OCI-LY7 (cell line): ENCODE measurements at regions not wholly inside any gene's neighbourhood (a gene's known extent, or its start where the extent isn't known, plus 50 kb on each side); places are given as distances from the start of the nearest gene placed in this dataset.

Source experiments
- BruUV-seq: library from RNA; stranded (reverse); fragments of 400-500 nt; replicated peaks from 2 replicates; lab custom pipeline; 2021; lab: Mats Ljungman, UMichigan
- CTCF ChIA-PET: fragments of 300-600 bp; sonication (Branson Sonifier 250); formaldehyde crosslinking; loops from one replicate; lab custom pipeline; 2022; ENCODE audit warnings: antibody characterized with exemption; ENCODE audit not compliant: unreplicated experiment; lab: Charles Lee
- POLR2A ChIA-PET: fragments of 300-600 bp; sonication (Branson Sonifier 250); formaldehyde crosslinking; loops from one replicate; lab custom pipeline; 2022; ENCODE audit warnings: antibody characterized with exemption; lab: Charles Lee
- DNase-seq: peaks from one replicate; pipeline ENCODE4 v3.0.0-alpha.2; 2015; ENCODE audit warnings: low spot score
- H2AFZ ChIP-seq: fragments of 200-600 bp; sonication (generic), shearing (Covaris generic); 2 replicates; pipeline ENCODE4 v1.6.1; 2014; ENCODE audit warnings: mild to moderate bottlenecking, antibody characterized with exemption, low read length, moderate library complexity
- H3K27ac ChIP-seq: fragments of 200-600 bp; sonication (generic); 2 replicates; pipeline ENCODE4 v1.5.1; 2014; ENCODE audit warnings: mixed run types, low read depth, mild to moderate bottlenecking, moderate library complexity, low read length, inconsistent platforms; ENCODE audit not compliant: poor library complexity, severe bottlenecking
- H3K36me3 ChIP-seq: fragments of 200-600 bp; sonication (generic); 2 replicates; pipeline ENCODE4 v1.6.1; 2014; ENCODE audit warnings: mild to moderate bottlenecking, antibody characterized with exemption, low read length, moderate library complexity, mixed read lengths; ENCODE audit not compliant: insufficient read depth
- H3K4me1 ChIP-seq: fragments of 200-600 bp; sonication (generic); 2 replicates; pipeline ENCODE4 v1.5.1; 2014; ENCODE audit warnings: mild to moderate bottlenecking, low read length; ENCODE audit not compliant: insufficient read depth, poor library complexity, severe bottlenecking
- H3K4me2 ChIP-seq: fragments of 200-600 bp; sonication (generic); 2 replicates; pipeline ENCODE4 v1.6.1; 2014; ENCODE audit warnings: mild to moderate bottlenecking, low read length
- H3K4me3 ChIP-seq: fragments of 200-600 bp; sonication (generic); 2 replicates; pipeline ENCODE4 v1.5.1; 2014; ENCODE audit warnings: mild to moderate bottlenecking, low read depth, low read length; ENCODE audit not compliant: poor library complexity, severe bottlenecking
- H3K79me2 ChIP-seq: fragments of 200-600 bp; sonication (generic); 2 replicates; pipeline ENCODE4 v1.6.1; 2016; ENCODE audit warnings: low read depth, mild to moderate bottlenecking, low read length, moderate library complexity, mixed read lengths; ENCODE audit not compliant: insufficient read depth
- H3K9me2 ChIP-seq: fragments of 200-600 bp; sonication (generic); 2 replicates; pipeline ENCODE4 v1.6.1; 2016; ENCODE audit warnings: mild to moderate bottlenecking, low read length, mixed read lengths; ENCODE audit not compliant: insufficient read depth
- H3K9me3 ChIP-seq: fragments of 200-600 bp; sonication (generic); 2 replicates; pipeline ENCODE4 v1.6.1; 2014; ENCODE audit warnings: mild to moderate bottlenecking, mixed run types, low read length, mixed read lengths
- H4K20me1 ChIP-seq: fragments of 200-600 bp; sonication (generic); 2 replicates; pipeline ENCODE4 v1.6.1; 2014; ENCODE audit warnings: mild to moderate bottlenecking, antibody characterized with exemption, low read length, moderate library complexity, mixed read lengths; ENCODE audit not compliant: insufficient read depth
- EZH2phosphoT487 ChIP-seq: fragments of 200-600 bp; sonication (generic); IDR thresholded peaks from 2 replicates; pipeline ENCODE4 v1.6.1; 2018; ENCODE audit warnings: low read depth, borderline replicate concordance, mild to moderate bottlenecking, mixed run types, antibody characterized with exemption, low read length, moderate library complexity, mixed read lengths
- intact Hi-C: fragments of 100-400 bp; cut with micrococcal nuclease; formaldehyde crosslinking; loops from one replicate; pipeline ENCODE4 v1.10.0; 2022; ENCODE audit not compliant: unreplicated experiment
- TF ChIP-seq, protein P1 (sequence below): fragments of 200-600 bp; sonication (generic); conservative IDR thresholded peaks from 2 replicates; pipeline ENCODE4 v1.5.1; 2014; ENCODE audit warnings: mild to moderate bottlenecking, antibody characterized with exemption, low read length, moderate library complexity, mixed read lengths

DNA sequence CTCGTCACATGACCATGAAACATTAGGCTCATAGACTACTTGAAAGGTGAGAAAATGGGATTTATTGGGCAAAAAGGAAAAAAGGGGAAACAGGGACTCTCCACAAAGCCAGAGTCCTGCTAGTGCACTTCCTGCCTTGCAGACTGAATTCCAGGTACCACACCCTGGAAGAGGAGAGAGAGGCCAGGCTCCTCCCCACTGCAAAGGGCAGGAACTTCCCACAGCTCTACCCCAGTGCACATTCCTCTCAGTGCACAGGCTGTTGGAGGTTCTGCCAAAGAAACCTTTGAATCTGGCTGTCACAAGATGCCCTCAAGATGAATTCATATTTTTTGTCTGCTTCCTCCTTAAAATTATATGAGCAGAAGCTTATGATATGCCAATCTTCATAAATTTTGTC is 920.4 kb upstream of the GJE1 start:
- TF ChIP-seq EZH2phosphoT487 = no peak
- TF ChIP-seq, protein P1, sequence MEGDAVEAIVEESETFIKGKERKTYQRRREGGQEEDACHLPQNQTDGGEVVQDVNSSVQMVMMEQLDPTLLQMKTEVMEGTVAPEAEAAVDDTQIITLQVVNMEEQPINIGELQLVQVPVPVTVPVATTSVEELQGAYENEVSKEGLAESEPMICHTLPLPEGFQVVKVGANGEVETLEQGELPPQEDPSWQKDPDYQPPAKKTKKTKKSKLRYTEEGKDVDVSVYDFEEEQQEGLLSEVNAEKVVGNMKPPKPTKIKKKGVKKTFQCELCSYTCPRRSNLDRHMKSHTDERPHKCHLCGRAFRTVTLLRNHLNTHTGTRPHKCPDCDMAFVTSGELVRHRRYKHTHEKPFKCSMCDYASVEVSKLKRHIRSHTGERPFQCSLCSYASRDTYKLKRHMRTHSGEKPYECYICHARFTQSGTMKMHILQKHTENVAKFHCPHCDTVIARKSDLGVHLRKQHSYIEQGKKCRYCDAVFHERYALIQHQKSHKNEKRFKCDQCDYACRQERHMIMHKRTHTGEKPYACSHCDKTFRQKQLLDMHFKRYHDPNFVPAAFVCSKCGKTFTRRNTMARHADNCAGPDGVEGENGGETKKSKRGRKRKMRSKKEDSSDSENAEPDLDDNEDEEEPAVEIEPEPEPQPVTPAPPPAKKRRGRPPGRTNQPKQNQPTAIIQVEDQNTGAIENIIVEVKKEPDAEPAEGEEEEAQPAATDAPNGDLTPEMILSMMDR = no peak
- POLR2A ChIA-PET = no interaction called here
- Histone ChIP-seq H3K9me3 (no peaks in the 10 kb centered on the region), H3K4me2 (no peak overlapping the region), H4K20me1 (no peaks in the 10 kb centered on the region), H3K4me3 (no peak overlapping the region), H3K79me2 (no peaks in the 10 kb centered on the region), H3K9me2 (no peaks in the 10 kb centered on the region), H3K36me3 (no peaks in the 10 kb centered on the region), H2AFZ (no peak overlapping the region), H3K4me1 (no peaks in the 10 kb centered on the region), H3K27ac (no peak overlapping the region)
- DNase-seq = no peak
- BruUV-seq = no TSS peak
- CTCF ChIA-PET = no interaction called here
- intact Hi-C loops = no loop called here

DNA sequence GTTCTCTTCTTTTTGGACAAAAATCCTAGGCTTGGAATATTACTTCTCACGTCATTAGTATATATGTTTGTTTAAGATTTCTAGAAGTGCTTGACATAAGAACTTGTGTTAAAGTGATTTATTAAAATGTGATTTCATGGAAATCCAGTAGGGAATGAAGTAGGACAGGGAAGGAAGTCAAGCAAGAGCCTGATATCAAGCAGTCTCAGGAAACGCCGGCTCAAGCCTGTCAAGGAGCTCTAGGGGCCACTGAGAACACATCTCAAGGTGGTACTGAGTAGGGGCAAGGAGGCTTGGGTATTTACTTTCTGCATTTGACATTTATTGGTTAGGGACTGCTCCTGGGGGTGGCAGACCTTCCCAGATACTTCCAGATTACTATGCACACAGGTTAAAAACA is 920.9 kb upstream of the GJE1 start:
- DNase-seq = no peak
- CTCF ChIA-PET = no interaction called here
- Histone ChIP-seq H3K9me3 (no peaks in the 10 kb centered on the region), H3K79me2 (no peaks in the 10 kb centered on the region), H3K9me2 (no peaks in the 10 kb centered on the region), H3K4me1 (no peaks in the 10 kb centered on the region), H4K20me1 (no peaks in the 10 kb centered on the region), H2AFZ (no peak overlapping the region), H3K27ac (no peak overlapping the region), H3K4me3 (no peak overlapping the region), H3K4me2 (no peak overlapping the region), H3K36me3 (no peaks in the 10 kb centered on the region)
- no peak for TF ChIP-seq EZH2phosphoT487
- TF ChIP-seq, protein P1 = no peak
- no TSS peak for BruUV-seq
- intact Hi-C loops = no loop called here
- POLR2A ChIA-PET = no interaction called here

DNA sequence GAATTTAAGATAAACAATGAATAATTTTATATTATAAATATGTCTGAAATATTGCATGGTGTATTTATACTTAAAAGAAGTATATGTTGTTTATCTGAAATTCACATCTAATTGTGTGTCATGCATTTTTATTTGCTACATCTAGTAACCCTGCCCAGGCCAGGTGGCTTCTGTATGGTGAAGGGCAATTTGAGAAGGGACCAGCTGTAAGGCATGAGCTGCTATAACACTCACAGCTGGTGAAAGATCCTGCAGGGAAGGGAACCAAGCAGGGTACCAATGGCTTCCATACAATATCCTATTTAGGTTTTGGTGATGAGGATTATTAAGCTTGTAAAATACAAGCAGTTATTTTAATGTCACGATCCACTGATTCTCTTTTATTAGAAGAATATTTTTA is 921.8 kb upstream of the GJE1 start:
- Histone ChIP-seq H3K79me2 (no peaks in the 10 kb centered on the region), H3K4me3 (no peak overlapping the region), H3K9me3 (no peaks in the 10 kb centered on the region), H3K27ac (no peak overlapping the region), H4K20me1 (no peaks in the 10 kb centered on the region), H3K36me3 (no peaks in the 10 kb centered on the region), H2AFZ (no peak overlapping the region), H3K9me2 (no peaks in the 10 kb centered on the region), H3K4me1 (no peaks in the 10 kb centered on the region), H3K4me2 (no peak overlapping the region)
- POLR2A ChIA-PET = interaction anchor here (0.7 kb wide), 2 partner anchors 199 to 795 kb away, joined by 3 to 4 read pairs; no protein-coding TSS in a partner anchor
- DNase-seq = no peak
- BruUV-seq = no TSS peak
- TF ChIP-seq, protein P1 = no peak
- no peak for TF ChIP-seq EZH2phosphoT487
- CTCF ChIA-PET = no interaction called here
- intact Hi-C loops = no loop called here
